ENCODE measurements at regions not wholly inside any gene's neighbourhood (a gene's known extent, or its start where the extent isn't known, plus 50 kb on each side); places are given as distances from the start of the nearest gene placed in this dataset.

GRCh38 chr1:168480997-168481396 is 62.8 kb downstream of the XCL2 start:
- Histone ChIP-seq H2BK12ac (ENCODE audit: low read length in 2 of 2) (no peak overlapping the region), H3K4me3 (ENCODE audit: insufficient read depth in 1 of 2, low read depth in 1 of 2, low read length in 2 of 2) (no peak overlapping the region), H3K4me1 (ENCODE audit: control insufficient read depth, insufficient read depth, low read depth, low read length) (no peaks in the 10 kb centered on the region), H3K27ac (ENCODE audit: low read length, poor library complexity, severe bottlenecking) (no peak overlapping the region), H2BK120ac (ENCODE audit: low read depth, low read length) (no peak overlapping the region), H3K27me3 (ENCODE audit: control insufficient read depth in 1 of 2, insufficient read depth in 1 of 2, low read length in 2 of 2) (no peaks in the 10 kb centered on the region), H2BK15ac (ENCODE audit: low read depth, poor library complexity, severe bottlenecking) (no peak overlapping the region), H3K4me2 (ENCODE audit: low read length, poor library complexity, severe bottlenecking) (no peak overlapping the region), H3K9ac (ENCODE audit: low read length) (no peak overlapping the region), H3K4ac (ENCODE audit: low read depth in 1 of 2, low read length in 2 of 2) (no peak overlapping the region), H3K14ac (ENCODE audit: low read length in 2 of 2) (no peak overlapping the region), H4K8ac (ENCODE audit: low read length) (no peak overlapping the region), H4K91ac (ENCODE audit: low read length) (no peak overlapping the region), H3K36me3 (ENCODE audit: control insufficient read depth in 1 of 2, insufficient read depth in 2 of 2, low read depth in 1 of 2, low read length in 2 of 2) (no peaks in the 10 kb centered on the region), H2BK5ac (ENCODE audit: low read depth, low read length, poor library complexity, severe bottlenecking) (no peak overlapping the region), H3K18ac (ENCODE audit: low read depth in 1 of 2, low read length in 2 of 2) (no peak overlapping the region), H3K79me1 (replicated peaks; ENCODE audit: low read length, poor library complexity, severe bottlenecking) (no peaks in the 10 kb centered on the region), H2AFZ (ENCODE audit: low read depth, low read length) (no peak overlapping the region), H3K9me3 (ENCODE audit: control insufficient read depth, low read length) (no peaks in the 10 kb centered on the region), H3K23ac (ENCODE audit: low read length in 2 of 2) (no peak overlapping the region), H2AK5ac (ENCODE audit: low read length, severe bottlenecking) (no peak overlapping the region)
- 85% methylated on average over 2 of the region's 2 CpGs for whole genome bisulfite sequencing
- no peak for DNase-seq

GRCh38 chr1:168477792-168478191 is 66.0 kb downstream of the XCL2 start:
- no peak overlapping the region for H3K14ac ChIP-seq (ENCODE audit: low read length in 2 of 2)
- no peaks in the 10 kb centered on the region for H3K27me3 ChIP-seq (ENCODE audit: control insufficient read depth in 1 of 2, insufficient read depth in 1 of 2, low read length in 2 of 2)
- H4K91ac ChIP-seq (ENCODE audit: low read length): no peak overlapping the region
- H3K4ac ChIP-seq (ENCODE audit: low read depth in 1 of 2, low read length in 2 of 2): no peak overlapping the region
- no peak overlapping the region for H2BK12ac ChIP-seq (ENCODE audit: low read length in 2 of 2)
- no peaks in the 10 kb centered on the region for H3K36me3 ChIP-seq (ENCODE audit: control insufficient read depth in 1 of 2, insufficient read depth in 2 of 2, low read depth in 1 of 2, low read length in 2 of 2)
- no peak overlapping the region for H2BK15ac ChIP-seq (ENCODE audit: low read depth, poor library complexity, severe bottlenecking)
- H3K4me2 ChIP-seq (ENCODE audit: low read length, poor library complexity, severe bottlenecking): no peak overlapping the region
- H3K9ac ChIP-seq (ENCODE audit: low read length): no peak overlapping the region
- no peak for DNase-seq
- no peak overlapping the region for H2AFZ ChIP-seq (ENCODE audit: low read depth, low read length)
- H2BK5ac ChIP-seq (ENCODE audit: low read depth, low read length, poor library complexity, severe bottlenecking): no peak overlapping the region
- no peaks in the 10 kb centered on the region for H3K9me3 ChIP-seq (ENCODE audit: control insufficient read depth, low read length)
- H3K79me1 ChIP-seq (replicated peaks; ENCODE audit: low read length, poor library complexity, severe bottlenecking): no peaks in the 10 kb centered on the region
- no peak overlapping the region for H3K23ac ChIP-seq (ENCODE audit: low read length in 2 of 2)
- H3K18ac ChIP-seq (ENCODE audit: low read depth in 1 of 2, low read length in 2 of 2): no peak overlapping the region
- H2BK120ac ChIP-seq (ENCODE audit: low read depth, low read length): no peak overlapping the region
- H3K27ac ChIP-seq (ENCODE audit: low read length, poor library complexity, severe bottlenecking): no peak overlapping the region
- H4K8ac ChIP-seq (ENCODE audit: low read length): no peak overlapping the region
- H3K4me3 ChIP-seq (ENCODE audit: insufficient read depth in 1 of 2, low read depth in 1 of 2, low read length in 2 of 2): no peak overlapping the region
- H3K4me1 ChIP-seq (ENCODE audit: control insufficient read depth, insufficient read depth, low read depth, low read length): no peaks in the 10 kb centered on the region
- H2AK5ac ChIP-seq (ENCODE audit: low read length, severe bottlenecking): no peak overlapping the region

GRCh38 chr1:168476588-168477385 is 67.0 kb downstream of the XCL2 start:
- H3K79me1 ChIP-seq (replicated peaks; ENCODE audit: low read length, poor library complexity, severe bottlenecking): no peaks in the 10 kb centered on the region

GRCh38 chr1:168474322-168474721 is 69.5 kb downstream of the XCL2 start:
- Histone ChIP-seq H3K4me3 (ENCODE audit: insufficient read depth in 1 of 2, low read depth in 1 of 2, low read length in 2 of 2) (no peak overlapping the region), H3K4ac (ENCODE audit: low read depth in 1 of 2, low read length in 2 of 2) (no peak overlapping the region), H3K27me3 (ENCODE audit: control insufficient read depth in 1 of 2, insufficient read depth in 1 of 2, low read length in 2 of 2) (no peaks in the 10 kb centered on the region), H3K4me2 (ENCODE audit: low read length, poor library complexity, severe bottlenecking) (no peak overlapping the region), H4K91ac (ENCODE audit: low read length) (no peak overlapping the region), H3K79me1 (replicated peaks; ENCODE audit: low read length, poor library complexity, severe bottlenecking) (no peaks in the 10 kb centered on the region), H3K18ac (ENCODE audit: low read depth in 1 of 2, low read length in 2 of 2) (no peak overlapping the region), H2BK15ac (ENCODE audit: low read depth, poor library complexity, severe bottlenecking) (no peak overlapping the region), H3K27ac (ENCODE audit: low read length, poor library complexity, severe bottlenecking) (no peak overlapping the region), H3K36me3 (ENCODE audit: control insufficient read depth in 1 of 2, insufficient read depth in 2 of 2, low read depth in 1 of 2, low read length in 2 of 2) (no peaks in the 10 kb centered on the region), H4K8ac (ENCODE audit: low read length) (no peak overlapping the region), H2BK120ac (ENCODE audit: low read depth, low read length) (no peak overlapping the region), H3K23ac (ENCODE audit: low read length in 2 of 2) (no peak overlapping the region), H2AK5ac (ENCODE audit: low read length, severe bottlenecking) (no peak overlapping the region), H2BK12ac (ENCODE audit: low read length in 2 of 2) (no peak overlapping the region), H2AFZ (ENCODE audit: low read depth, low read length) (no peak overlapping the region), H3K9ac (ENCODE audit: low read length) (no peak overlapping the region), H2BK5ac (ENCODE audit: low read depth, low read length, poor library complexity, severe bottlenecking) (no peak overlapping the region), H3K9me3 (ENCODE audit: control insufficient read depth, low read length) (no peaks in the 10 kb centered on the region), H3K14ac (ENCODE audit: low read length in 2 of 2) (no peak overlapping the region), H3K4me1 (ENCODE audit: control insufficient read depth, insufficient read depth, low read depth, low read length) (peaks cover 3% of the 10 kb centered on the region)
- no peak for DNase-seq
- 78% methylated on average over 1 of the region's 1 CpG for WGBS

More at GRCh38 chr1:168476588-168477385, 67.0 kb downstream of the XCL2 start:
- no peak for DNase-seq
- no peak overlapping the region for H3K27ac ChIP-seq (ENCODE audit: low read length, poor library complexity, severe bottlenecking)
- no peak overlapping the region for H2BK120ac ChIP-seq (ENCODE audit: low read depth, low read length)
- no peak overlapping the region for H3K4ac ChIP-seq (ENCODE audit: low read depth in 1 of 2, low read length in 2 of 2)
- H3K4me2 ChIP-seq (ENCODE audit: low read length, poor library complexity, severe bottlenecking): no peak overlapping the region
- H3K9me3 ChIP-seq (ENCODE audit: control insufficient read depth, low read length): no peaks in the 10 kb centered on the region
- H3K18ac ChIP-seq (ENCODE audit: low read depth in 1 of 2, low read length in 2 of 2): peak overlapping the region in 1 of 2 experiments; percentile 29
- no peak overlapping the region for H4K91ac ChIP-seq (ENCODE audit: low read length)
- no peak overlapping the region for H2BK15ac ChIP-seq (ENCODE audit: low read depth, poor library complexity, severe bottlenecking)
- 81% methylated on average over 7 of the region's 7 CpGs for WGBS
- H3K23ac ChIP-seq (ENCODE audit: low read length in 2 of 2): no peak overlapping the region
- H2BK12ac ChIP-seq (ENCODE audit: low read length in 2 of 2): peak overlapping the region in 1 of 2 experiments; percentile 11
- no peak overlapping the region for H3K4me3 ChIP-seq (ENCODE audit: insufficient read depth in 1 of 2, low read depth in 1 of 2, low read length in 2 of 2)
- no peak overlapping the region for H2BK5ac ChIP-seq (ENCODE audit: low read depth, low read length, poor library complexity, severe bottlenecking)
- H3K27me3 ChIP-seq (ENCODE audit: control insufficient read depth in 1 of 2, insufficient read depth in 1 of 2, low read length in 2 of 2): no peaks in the 10 kb centered on the region
- H4K8ac ChIP-seq (ENCODE audit: low read length): no peak overlapping the region
- H3K4me1 ChIP-seq (ENCODE audit: control insufficient read depth, insufficient read depth, low read depth, low read length): no peaks in the 10 kb centered on the region
- H2AK5ac ChIP-seq (ENCODE audit: low read length, severe bottlenecking): no peak overlapping the region
- no peak overlapping the region for H3K9ac ChIP-seq (ENCODE audit: low read length)
- H2AFZ ChIP-seq (ENCODE audit: low read depth, low read length): no peak overlapping the region
- H3K14ac ChIP-seq (ENCODE audit: low read length in 2 of 2): no peak overlapping the region
- H3K36me3 ChIP-seq (ENCODE audit: control insufficient read depth in 1 of 2, insufficient read depth in 2 of 2, low read depth in 1 of 2, low read length in 2 of 2): no peaks in the 10 kb centered on the region

Measured in mesenchymal stem cell (in vitro differentiated cells and primary cell).